ENCODE measurements at regions not wholly inside any gene's neighbourhood (a gene's known extent, or its start where the extent isn't known, plus 50 kb on each side); places are given as distances from the start of the nearest gene placed in this dataset.
"Not testable (repeated sequence)": the region's sequence is repeated elsewhere in the genome, so short reads cannot be mapped to it uniquely, and the experiment has no call there.

- H3K27me3 ChIP-seq (replicated peaks; ENCODE audit: insufficient read depth, low read length), result no peaks in the 10 kb centered on the region
- H3K9me2 ChIP-seq (replicated peaks; ENCODE audit: insufficient read depth, low read length), result no peaks in the 10 kb centered on the region
- no peaks in the 10 kb centered on the region for H3K79me2 ChIP-seq (ENCODE audit: low read length)
- H3K4me2 ChIP-seq (ENCODE audit: low read depth, low read length), result no peak overlapping the region
- TF ChIP-seq CTCF (IDR thresholded peaks at IDR 0.05; ENCODE audit: low read length) (no peak), EZH2 (optimal IDR thresholded peaks at IDR 0.05; ENCODE audit: low read depth, low read length) (no peak), EZH2phosphoT487 (IDR thresholded peaks at IDR 0.05; ENCODE audit: low read length) (no peak)
- DNase-seq, result no peak
- no peaks in the 10 kb centered on the region for H3K4me1 ChIP-seq (ENCODE audit: low read length)
- H3K9me3 ChIP-seq (replicated peaks; ENCODE audit: insufficient read depth, low read length), result no peaks in the 10 kb centered on the region
- no peak overlapping the region for H3K9ac ChIP-seq (ENCODE audit: low read length)
- no peak overlapping the region for H3K4me3 ChIP-seq (ENCODE audit: low read length)
- no peaks in the 10 kb centered on the region for H3K36me3 ChIP-seq (replicated peaks; ENCODE audit: insufficient read depth, low read length)
- H4K20me1 ChIP-seq (ENCODE audit: insufficient read depth, low read length), result no peaks in the 10 kb centered on the region
- no peaks in the 10 kb centered on the region for H3F3A ChIP-seq (ENCODE audit: insufficient read depth, low read length)
- H2AFZ ChIP-seq (ENCODE audit: low read length), result no peak overlapping the region
- no peak overlapping the region for H3K27ac ChIP-seq (ENCODE audit: low read length)
Observed at GRCh38 chr21:25183577-25183976, 423.7 kb downstream of the MRPL39 start.

GRCh38 chr21:25181690-25182089, 425.6 kb downstream of the MRPL39 start:
- not testable (repeated sequence) for H3K36me3 ChIP-seq (replicated peaks; ENCODE audit: insufficient read depth, low read length); H3K4me2 ChIP-seq (ENCODE audit: low read depth, low read length); H3K27me3 ChIP-seq (replicated peaks; ENCODE audit: insufficient read depth, low read length); H3F3A ChIP-seq (ENCODE audit: insufficient read depth, low read length); H2AFZ ChIP-seq (ENCODE audit: low read length); H3K27ac ChIP-seq (ENCODE audit: low read length); H4K20me1 ChIP-seq (ENCODE audit: insufficient read depth, low read length); H3K4me1 ChIP-seq (ENCODE audit: low read length); H3K79me2 ChIP-seq (ENCODE audit: low read length); H3K4me3 ChIP-seq (ENCODE audit: low read length); H3K9ac ChIP-seq (ENCODE audit: low read length); H3K9me2 ChIP-seq (replicated peaks; ENCODE audit: insufficient read depth, low read length); DNase-seq; H3K9me3 ChIP-seq (replicated peaks; ENCODE audit: insufficient read depth, low read length)

GRCh38 chr21:25179116-25179515, 428.2 kb downstream of the MRPL39 start:
- H2AFZ ChIP-seq (ENCODE audit: low read length), result no peak overlapping the region
- no peaks in the 10 kb centered on the region for H3K79me2 ChIP-seq (ENCODE audit: low read length)
- no peak overlapping the region for H3K9ac ChIP-seq (ENCODE audit: low read length)
- H3K36me3 ChIP-seq (replicated peaks; ENCODE audit: insufficient read depth, low read length), result no peaks in the 10 kb centered on the region
- no peak overlapping the region for H3K4me3 ChIP-seq (ENCODE audit: low read length)
- H4K20me1 ChIP-seq (ENCODE audit: insufficient read depth, low read length), result no peaks in the 10 kb centered on the region
- H3F3A ChIP-seq (ENCODE audit: insufficient read depth, low read length), result no peaks in the 10 kb centered on the region
- no peak for DNase-seq
- H3K27ac ChIP-seq (ENCODE audit: low read length), result no peak overlapping the region
- H3K9me3 ChIP-seq (replicated peaks; ENCODE audit: insufficient read depth, low read length), result no peaks in the 10 kb centered on the region
- no peak overlapping the region for H3K4me2 ChIP-seq (ENCODE audit: low read depth, low read length)
- no peaks in the 10 kb centered on the region for H3K9me2 ChIP-seq (replicated peaks; ENCODE audit: insufficient read depth, low read length)
- no peak for TF ChIP-seq EZH2 (optimal IDR thresholded peaks at IDR 0.05; ENCODE audit: low read depth, low read length)
- no peak for TF ChIP-seq EZH2phosphoT487 (IDR thresholded peaks at IDR 0.05; ENCODE audit: low read length)
- TF ChIP-seq CTCF (IDR thresholded peaks at IDR 0.05; ENCODE audit: low read length), result no peak
- no peaks in the 10 kb centered on the region for H3K4me1 ChIP-seq (ENCODE audit: low read length)
- no peaks in the 10 kb centered on the region for H3K27me3 ChIP-seq (replicated peaks; ENCODE audit: insufficient read depth, low read length)

- Histone ChIP-seq H3F3A (ENCODE audit: insufficient read depth, low read length) (no peaks in the 10 kb centered on the region), H3K9ac (ENCODE audit: low read length) (no peak overlapping the region), H3K4me1 (ENCODE audit: low read length) (no peaks in the 10 kb centered on the region), H3K27me3 (replicated peaks; ENCODE audit: insufficient read depth, low read length) (no peaks in the 10 kb centered on the region), H3K9me2 (replicated peaks; ENCODE audit: insufficient read depth, low read length) (no peaks in the 10 kb centered on the region), H3K4me2 (ENCODE audit: low read depth, low read length) (no peak overlapping the region), H3K4me3 (ENCODE audit: low read length) (no peak overlapping the region), H3K9me3 (replicated peaks; ENCODE audit: insufficient read depth, low read length) (no peaks in the 10 kb centered on the region), H3K27ac (ENCODE audit: low read length) (no peak overlapping the region), H2AFZ (ENCODE audit: low read length) (no peak overlapping the region), H3K79me2 (ENCODE audit: low read length) (no peaks in the 10 kb centered on the region), H4K20me1 (ENCODE audit: insufficient read depth, low read length) (no peaks in the 10 kb centered on the region), H3K36me3 (replicated peaks; ENCODE audit: insufficient read depth, low read length) (no peaks in the 10 kb centered on the region)
- no peak for TF ChIP-seq CTCF (IDR thresholded peaks at IDR 0.05; ENCODE audit: low read length)
- TF ChIP-seq EZH2 (optimal IDR thresholded peaks at IDR 0.05; ENCODE audit: low read depth, low read length), result no peak
- TF ChIP-seq EZH2phosphoT487 (IDR thresholded peaks at IDR 0.05; ENCODE audit: low read length), result no peak
- DNase-seq, result no peak
Observed at GRCh38 chr21:25176637-25177412, 430.5 kb downstream of the MRPL39 start.
